NOMO-1 treated with dmso at 0.1 percent for 144 hours (cell line): ENCODE measurements at regions not wholly inside any gene's neighbourhood (a gene's known extent, or its start where the extent isn't known, plus 50 kb on each side); places are given as distances from the start of the nearest gene placed in this dataset.

Source experiments
- DNase-seq: peaks from one replicate; lab custom pipeline; 2025; ENCODE audit not compliant: unreplicated experiment; lab: John Stamatoyannopoulos, UW

GRCh38 chr21:35256468-35256988 lies 207.4 kb upstream of the RUNX1 start:
- DNase-seq = no peak

GRCh38 chr21:35254765-35255138 lies 205.7 kb upstream of the RUNX1 start:
- DNase-seq = no peak

- DNase-seq = peak; percentile 46
Observed at GRCh38 chr21:35254006-35254764, 205.1 kb upstream of the RUNX1 start.

- no peak for DNase-seq
Observed at GRCh38 chr21:35252831-35253230, 203.7 kb upstream of the RUNX1 start.

GRCh38 chr21:35249636-35250035 lies 200.5 kb upstream of the RUNX1 start:
- no peak for DNase-seq

GRCh38 chr21:35245879-35246278 lies 196.8 kb upstream of the RUNX1 start:
- DNase-seq = no peak

- DNase-seq = no peak
Observed at GRCh38 chr21:35244514-35244913, 195.4 kb upstream of the RUNX1 start.

- DNase-seq = no peak
Observed at GRCh38 chr21:35243171-35243570, 194.1 kb upstream of the RUNX1 start.

- no peak for DNase-seq
Observed at GRCh38 chr21:35239811-35240219, 190.7 kb upstream of the RUNX1 start.

- no peak for DNase-seq
Observed at GRCh38 chr21:35238119-35238518, 189.0 kb upstream of the RUNX1 start.

GRCh38 chr21:35237287-35237686 lies 188.2 kb upstream of the RUNX1 start:
- DNase-seq = no peak

GRCh38 chr21:35236090-35236489 lies 187.0 kb upstream of the RUNX1 start:
- DNase-seq = no peak

GRCh38 chr21:35234725-35235124 lies 185.6 kb upstream of the RUNX1 start:
- peak; percentile 39 for DNase-seq

- DNase-seq = no peak
Observed at GRCh38 chr21:35233756-35234155, 184.7 kb upstream of the RUNX1 start.

- DNase-seq = no peak
Observed at GRCh38 chr21:35232545-35233176, 183.6 kb upstream of the RUNX1 start.

GRCh38 chr21:35231090-35231489 lies 182.0 kb upstream of the RUNX1 start:
- no peak for DNase-seq

GRCh38 chr21:35229290-35229689 lies 180.2 kb upstream of the RUNX1 start:
- no peak for DNase-seq

- no peak for DNase-seq
Observed at GRCh38 chr21:35227786-35228185, 178.7 kb upstream of the RUNX1 start.

- no peak for DNase-seq
Observed at GRCh38 chr21:35226968-35227744, 178.1 kb upstream of the RUNX1 start.

- no peak for DNase-seq
Observed at GRCh38 chr21:35226328-35226727, 177.2 kb upstream of the RUNX1 start.

- no peak for DNase-seq
Observed at GRCh38 chr21:35225573-35225972, 176.5 kb upstream of the RUNX1 start.
